CD4-positive, CD25-positive, alpha-beta regulatory T cell (primary cell): ENCODE measurements at regions not wholly inside any gene's neighbourhood (a gene's known extent, or its start where the extent isn't known, plus 50 kb on each side); places are given as distances from the start of the nearest gene placed in this dataset.

Experiments used
- ATAC-seq, 2 donors: fragments of 150-1000 bp; cut with Tn5 transposase; one replicate each; pipeline ENCODE4 v1.10.0; 2021; ENCODE audit warnings: low read depth in 2 of 2, moderate number of reproducible peaks in 2 of 2, moderate library complexity in 1 of 2
- DNase-seq, 3 donors: peaks; one replicate each; pipeline versions ENCODE4 v3.0.0 to v3.0.0-alpha.2; 2012 to 2022; ENCODE audit warnings: mixed read lengths in 1 of 3
- H3K27ac ChIP-seq: one replicate; pipeline ENCODE4 v1.7.0; 2013; ENCODE audit warnings: mild to moderate bottlenecking, low read length; ENCODE audit not compliant: insufficient read depth, poor library complexity, severe bottlenecking
- H3K27me3 ChIP-seq: one replicate; pipeline ENCODE4 v1.7.0; 2013; ENCODE audit warnings: low read length; ENCODE audit not compliant: control insufficient read depth, insufficient read depth
- H3K36me3 ChIP-seq: one replicate; pipeline ENCODE4 v1.7.0; 2013; ENCODE audit warnings: mild to moderate bottlenecking, low read length, moderate library complexity; ENCODE audit not compliant: control insufficient read depth, insufficient read depth
- H3K4me1 ChIP-seq: 2 replicates; pipeline ENCODE4 v1.7.0; 2013; ENCODE audit warnings: mild to moderate bottlenecking, low read length; ENCODE audit not compliant: insufficient read depth, control insufficient read depth, poor library complexity, severe bottlenecking
- H3K4me3 ChIP-seq: one replicate; pipeline ENCODE4 v1.7.0; 2013; ENCODE audit warnings: low read depth, mild to moderate bottlenecking, low read length, moderate library complexity
- H3K9me3 ChIP-seq, 2 experiments: 1 replicate in 1 of 2; 2 replicates in 1 of 2; pipeline ENCODE4 v1.7.0; 2013; ENCODE audit warnings: low read length in 2 of 2, mild to moderate bottlenecking in 1 of 2, moderate library complexity in 1 of 2; ENCODE audit not compliant: control insufficient read depth in 2 of 2
- H3K27ac Mint-ChIP-seq, 3 donors: one replicate each; pipeline ENCODE4 v1.8.0; 2020 to 2022; ENCODE audit warnings: mild to moderate bottlenecking in 3 of 3, mixed read lengths in 3 of 3, moderate library complexity in 2 of 3
- H3K27me3 Mint-ChIP-seq: one replicate; pipeline ENCODE4 v1.8.0; 2022; ENCODE audit warnings: mild to moderate bottlenecking, mixed read lengths
- H3K36me3 Mint-ChIP-seq: one replicate; pipeline ENCODE4 v1.8.0; 2020; ENCODE audit warnings: mixed read lengths
- H3K4me1 Mint-ChIP-seq, 4 donors: one replicate each; pipeline ENCODE4 v1.8.0; 2020 to 2022; ENCODE audit warnings: mixed read lengths in 4 of 4, mild to moderate bottlenecking in 1 of 4
- H3K4me3 Mint-ChIP-seq, 4 donors: one replicate each; pipeline ENCODE4 v1.8.0; 2020 to 2022; ENCODE audit warnings: mild to moderate bottlenecking in 4 of 4, mixed read lengths in 4 of 4, moderate library complexity in 3 of 4
- H3K9me3 Mint-ChIP-seq, 7 donors: one replicate each; pipeline ENCODE4 v1.8.0; 2020 to 2022; ENCODE audit warnings: mixed read lengths in 7 of 7, mild to moderate bottlenecking in 3 of 7, moderate library complexity in 2 of 7

DNA sequence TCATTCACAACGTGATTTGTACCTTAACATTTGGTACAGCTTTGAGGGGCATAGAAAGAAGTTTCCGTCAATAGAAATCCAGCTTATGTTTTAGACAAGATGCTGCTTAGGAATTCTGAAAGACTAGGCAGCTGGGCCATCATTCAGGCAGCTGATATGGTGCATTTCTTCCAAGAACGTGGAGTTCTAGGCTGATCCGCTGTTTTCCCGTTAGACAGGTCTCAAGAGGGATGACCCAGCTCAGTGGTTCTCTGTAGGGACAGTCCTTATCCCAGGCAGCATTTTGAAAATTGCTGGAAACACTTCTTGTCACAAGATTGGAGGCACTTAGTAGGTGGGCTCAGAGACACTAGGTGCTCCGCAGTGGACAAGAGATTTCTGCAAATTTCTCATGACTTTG is 242.7 kb upstream of the FOXK1 start:
- H3K4me1 ChIP-seq, result no peaks in the 10 kb centered on the region
- H3K9me3 ChIP-seq, result no peaks in the 10 kb centered on the region
- ATAC-seq (no peak), DNase-seq (no peak)
- H3K27me3 Mint-ChIP-seq, result peaks cover 4% of the 10 kb centered on the region
- no peaks in the 10 kb centered on the region for H3K36me3 ChIP-seq
- H3K36me3 Mint-ChIP-seq, result no peaks in the 10 kb centered on the region
- no peak overlapping the region for H3K27ac ChIP-seq
- no peak overlapping the region for H3K27ac Mint-ChIP-seq
- H3K9me3 Mint-ChIP-seq, result peaks cover 0 to 4% (median 0%) of the 10 kb centered on the region in 7 donors
- no peak overlapping the region for H3K4me3 Mint-ChIP-seq
- no peaks in the 10 kb centered on the region for H3K27me3 ChIP-seq
- H3K4me1 Mint-ChIP-seq, result no peaks in the 10 kb centered on the region
- no peak overlapping the region for H3K4me3 ChIP-seq

- Mint-ChIP-seq H3K27ac (no peak overlapping the region), H3K9me3 (peaks cover 0 to 10% (median 0%) of the 10 kb centered on the region in 7 donors), H3K4me1 (no peaks in the 10 kb centered on the region), H3K4me3 (no peak overlapping the region), H3K36me3 (no peaks in the 10 kb centered on the region), H3K27me3 (peaks cover 4% of the 10 kb centered on the region)
- Histone ChIP-seq H3K27me3 (no peaks in the 10 kb centered on the region), H3K36me3 (no peaks in the 10 kb centered on the region), H3K4me1 (no peaks in the 10 kb centered on the region), H3K9me3 (no peaks in the 10 kb centered on the region), H3K4me3 (no peak overlapping the region), H3K27ac (no peak overlapping the region)
- DNase-seq, result no peak
- no peak for ATAC-seq
These were observed 238.0 kb upstream of the FOXK1 start for GRCh38 chr7:4444106-4444505.

DNA sequence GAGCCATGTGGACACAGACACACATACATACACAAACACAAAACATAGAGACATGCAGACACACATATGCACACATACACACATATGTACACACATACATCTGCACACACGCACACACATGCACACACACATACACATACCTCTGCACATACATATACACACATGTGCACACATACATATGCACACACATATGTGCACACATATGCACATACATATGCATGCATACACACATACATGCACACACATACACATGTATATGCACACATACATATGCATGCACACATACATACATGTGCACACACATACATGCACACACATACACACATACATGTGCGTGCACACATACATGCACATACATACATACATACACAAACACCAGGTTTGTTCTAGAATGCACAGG is 236.3 kb upstream of the FOXK1 start:
- Mint-ChIP-seq H3K9me3 (peaks cover 0 to 10% (median 1%) of the 10 kb centered on the region in 7 donors), H3K4me3 (no peak overlapping the region), H3K27ac (no peak overlapping the region), H3K27me3 (peaks cover 4% of the 10 kb centered on the region), H3K36me3 (no peaks in the 10 kb centered on the region), H3K4me1 (no peaks in the 10 kb centered on the region)
- Histone ChIP-seq H3K27me3 (no peaks in the 10 kb centered on the region), H3K9me3 (no peaks in the 10 kb centered on the region), H3K27ac (no peak overlapping the region), H3K4me1 (no peaks in the 10 kb centered on the region), H3K4me3 (no peak overlapping the region), H3K36me3 (no peaks in the 10 kb centered on the region)
- ATAC-seq (no peak), DNase-seq (no peak)

DNA sequence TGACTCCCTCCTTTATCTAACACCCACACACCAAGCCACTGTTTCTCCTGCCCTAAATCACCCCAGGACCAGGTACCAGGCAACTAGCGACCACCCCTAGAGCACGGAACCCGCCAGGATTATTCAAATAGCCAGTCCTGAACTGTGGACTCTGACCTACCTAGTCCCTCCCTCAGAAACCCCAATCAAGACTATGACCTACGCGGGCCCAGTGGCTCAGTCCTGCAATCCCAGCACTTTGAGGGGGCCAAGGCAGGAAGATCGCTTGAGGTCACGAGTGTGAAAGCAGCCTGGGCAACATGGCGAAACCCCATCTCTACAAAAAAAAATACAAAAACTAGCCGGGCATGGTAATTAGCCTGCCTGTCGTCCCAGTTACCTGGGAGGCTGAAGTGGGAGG is 232.8 kb upstream of the FOXK1 start:
- Mint-ChIP-seq H3K27ac (no peak overlapping the region), H3K9me3 (peaks cover 0 to 5% (median 1%) of the 10 kb centered on the region in 7 donors), H3K4me1 (no peaks in the 10 kb centered on the region), H3K4me3 (no peak overlapping the region), H3K36me3 (no peaks in the 10 kb centered on the region), H3K27me3 (peaks cover 4% of the 10 kb centered on the region)
- DNase-seq, result no peak
- ATAC-seq, result no peak
- Histone ChIP-seq H3K9me3 (no peaks in the 10 kb centered on the region), H3K4me1 (no peaks in the 10 kb centered on the region), H3K27me3 (no peaks in the 10 kb centered on the region), H3K36me3 (no peaks in the 10 kb centered on the region), H3K27ac (no peak overlapping the region), H3K4me3 (no peak overlapping the region)

DNA sequence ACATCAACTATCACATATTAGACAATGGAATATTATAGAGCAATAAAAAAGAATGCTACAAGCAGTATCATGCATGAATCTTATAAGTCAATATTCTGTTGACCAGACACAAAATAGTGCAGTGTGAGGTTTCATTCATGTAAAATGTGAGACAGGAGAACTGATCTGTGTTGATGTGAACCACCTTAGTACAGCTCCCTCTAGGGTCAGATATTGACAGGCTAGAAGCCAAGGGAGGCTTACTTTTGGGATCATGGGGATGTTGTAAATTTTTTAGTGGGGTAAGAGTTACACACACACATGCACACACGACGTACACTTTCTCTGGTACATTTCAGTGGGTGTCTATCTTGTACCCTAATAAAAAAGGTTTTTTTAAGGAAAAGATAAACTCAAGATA is 231.6 kb upstream of the FOXK1 start:
- Histone ChIP-seq H3K27ac (no peak overlapping the region), H3K4me3 (no peak overlapping the region), H3K27me3 (no peaks in the 10 kb centered on the region), H3K36me3 (no peaks in the 10 kb centered on the region), H3K4me1 (no peaks in the 10 kb centered on the region), H3K9me3 (no peaks in the 10 kb centered on the region)
- Mint-ChIP-seq H3K36me3 (no peaks in the 10 kb centered on the region), H3K4me3 (no peak overlapping the region), H3K27me3 (no peaks in the 10 kb centered on the region), H3K4me1 (no peaks in the 10 kb centered on the region), H3K9me3 (peaks cover 0 to 5% (median 1%) of the 10 kb centered on the region in 7 donors), H3K27ac (no peak overlapping the region)
- DNase-seq, result no peak
- ATAC-seq, result no peak

- H3K27me3 Mint-ChIP-seq, result no peaks in the 10 kb centered on the region
- Histone ChIP-seq H3K4me3 (no peak overlapping the region), H3K27ac (no peak overlapping the region), H3K36me3 (no peaks in the 10 kb centered on the region), H3K27me3 (no peaks in the 10 kb centered on the region), H3K4me1 (no peaks in the 10 kb centered on the region), H3K9me3 (no peaks in the 10 kb centered on the region)
- H3K4me1 Mint-ChIP-seq, result no peaks in the 10 kb centered on the region
- no peak overlapping the region for H3K27ac Mint-ChIP-seq
- DNase-seq, result no peak
- peaks cover 0 to 6% (median 3%) of the 10 kb centered on the region in 7 donors for H3K9me3 Mint-ChIP-seq
- ATAC-seq, result no peak
- H3K4me3 Mint-ChIP-seq, result no peak overlapping the region
- H3K36me3 Mint-ChIP-seq, result no peaks in the 10 kb centered on the region
These were observed 221.5 kb upstream of the FOXK1 start for GRCh38 chr7:4460597-4460996.

DNA sequence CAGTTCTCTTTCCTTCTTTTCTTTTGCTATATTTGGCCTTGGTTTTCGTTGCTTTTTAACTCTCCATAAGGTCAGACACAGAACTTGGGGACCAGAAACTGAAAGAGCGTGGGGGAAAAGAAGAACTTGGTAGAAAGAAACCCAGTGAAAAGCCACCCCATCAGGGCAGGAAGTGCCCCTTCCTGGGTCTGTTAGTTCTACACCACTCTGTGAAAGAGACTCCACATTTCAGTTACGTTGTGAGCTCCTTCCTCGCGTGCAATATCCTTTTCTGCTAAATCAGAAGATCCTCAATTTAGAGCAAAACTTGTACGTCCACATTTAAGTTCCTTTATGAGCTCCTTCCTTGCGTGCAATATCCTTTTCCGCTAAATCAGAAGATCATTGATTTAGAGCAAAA is 220.6 kb upstream of the FOXK1 start:
- H3K27me3 ChIP-seq, result no peaks in the 10 kb centered on the region
- no peak overlapping the region for H3K4me3 ChIP-seq
- H3K4me1 ChIP-seq, result no peaks in the 10 kb centered on the region
- H3K27ac ChIP-seq, result no peak overlapping the region
- H3K27ac Mint-ChIP-seq, result no peak overlapping the region
- H3K4me1 Mint-ChIP-seq, result no peaks in the 10 kb centered on the region
- peak overlapping the region in 1 of 4 donors; percentile 21 for H3K4me3 Mint-ChIP-seq
- ATAC-seq (no peak), DNase-seq (no peak)
- H3K27me3 Mint-ChIP-seq, result no peaks in the 10 kb centered on the region
- no peaks in the 10 kb centered on the region for H3K36me3 ChIP-seq
- H3K36me3 Mint-ChIP-seq, result no peaks in the 10 kb centered on the region
- peaks cover 0 to 6% (median 3%) of the 10 kb centered on the region in 7 donors for H3K9me3 Mint-ChIP-seq
- no peaks in the 10 kb centered on the region for H3K9me3 ChIP-seq

DNA sequence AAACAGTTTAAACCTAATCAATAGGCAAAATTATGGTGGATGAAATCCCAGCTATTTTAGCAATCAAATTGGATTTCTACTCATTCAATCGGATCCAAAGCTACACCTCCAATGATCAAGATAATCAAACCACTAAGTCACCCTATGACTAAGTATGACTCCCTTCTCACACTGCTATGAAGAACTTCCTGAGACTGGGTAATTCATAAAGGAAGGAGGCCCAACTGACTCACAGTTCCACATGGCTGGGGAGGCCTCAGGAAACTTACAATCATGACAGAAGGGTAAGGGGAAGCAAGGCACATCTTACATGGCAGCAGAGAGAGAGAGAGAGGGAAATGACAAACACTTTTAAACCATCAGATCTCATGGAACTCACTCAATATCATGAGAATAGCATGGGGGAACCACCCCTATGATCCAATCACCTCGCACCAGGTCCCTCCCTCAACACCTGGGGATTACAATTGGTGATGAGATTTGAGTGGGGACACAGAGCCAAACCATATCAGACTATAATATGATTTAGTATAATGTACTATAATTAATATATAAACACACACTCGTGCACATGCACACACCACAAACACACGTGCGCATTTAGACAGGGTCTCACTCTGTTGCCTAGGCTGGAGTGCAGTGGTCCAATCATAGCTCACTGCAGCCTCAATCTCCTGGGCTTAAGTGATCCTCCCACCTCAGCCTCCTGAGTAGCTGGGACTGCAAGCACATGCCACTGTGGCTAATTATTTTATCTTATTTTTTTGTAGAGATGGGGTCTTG is 213.6 kb upstream of the FOXK1 start:
- Mint-ChIP-seq H3K27ac (no peak overlapping the region), H3K4me3 (no peak overlapping the region), H3K36me3 (no peaks in the 10 kb centered on the region), H3K4me1 (no peaks in the 10 kb centered on the region), H3K27me3 (no peaks in the 10 kb centered on the region), H3K9me3 (peaks cover 0 to 5% (median 3%) of the 10 kb centered on the region in 7 donors)
- H3K27ac ChIP-seq, result no peak overlapping the region
- no peaks in the 10 kb centered on the region for H3K9me3 ChIP-seq
- H3K4me3 ChIP-seq, result no peak overlapping the region
- H3K4me1 ChIP-seq, result no peaks in the 10 kb centered on the region
- no peaks in the 10 kb centered on the region for H3K36me3 ChIP-seq
- ATAC-seq, result no peak
- no peaks in the 10 kb centered on the region for H3K27me3 ChIP-seq
- no peak for DNase-seq
